ENCODE measurements at regions not wholly inside any gene's neighbourhood (a gene's known extent, or its start where the extent isn't known, plus 50 kb on each side); places are given as distances from the start of the nearest gene placed in this dataset.

DNA sequence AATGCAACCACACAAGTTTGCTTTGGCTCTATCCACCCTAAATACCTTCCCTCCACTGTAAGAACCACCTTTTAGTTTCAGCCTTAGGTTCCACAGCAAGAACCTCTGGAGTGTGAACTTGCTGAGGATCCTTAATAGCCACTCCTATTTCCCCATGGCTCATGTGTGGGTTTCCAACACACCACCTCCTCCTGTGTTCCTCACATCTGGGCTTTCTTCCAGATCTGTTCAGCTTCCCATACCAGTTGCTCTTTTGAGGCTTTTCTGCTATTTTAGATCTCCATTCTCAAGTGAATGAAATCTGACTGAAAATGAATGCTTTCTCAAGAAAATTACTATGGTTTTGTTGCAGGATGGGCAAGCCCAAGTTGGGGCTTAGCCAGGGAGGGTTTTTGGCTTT lies 104.8 kb upstream of the MIR17HG start:
- DNase-seq (ENCODE audit: extremely low read depth in 1 of 4, low spot score in 3 of 4) (no peak), FAIRE-seq (no peak)
- in situ Hi-C loops (cut with MboI): no loop called here

More for the DNA sequence above, 104.8 kb upstream of the MIR17HG start:
- ChIA-PET CTCF (ENCODE audit: low intra/inter-chr PET ratio) (no interaction called here), POLR2A (no interaction called here)
- intact Hi-C loops (cut with micrococcal nuclease): no loop called here
- no peak for TF ChIP-seq DMBX1 (CRISPR knock-in tag; IDR thresholded peaks at IDR 0.05; ENCODE audit: borderline replicate concordance)
- no peak for TF ChIP-seq NFATC3 (IDR thresholded peaks at IDR 0.05)
- TF ChIP-seq ZNF134 (CRISPR knock-in tag; conservative IDR thresholded peaks at IDR 0.05): no peak
- TF ChIP-seq, protein P1, sequence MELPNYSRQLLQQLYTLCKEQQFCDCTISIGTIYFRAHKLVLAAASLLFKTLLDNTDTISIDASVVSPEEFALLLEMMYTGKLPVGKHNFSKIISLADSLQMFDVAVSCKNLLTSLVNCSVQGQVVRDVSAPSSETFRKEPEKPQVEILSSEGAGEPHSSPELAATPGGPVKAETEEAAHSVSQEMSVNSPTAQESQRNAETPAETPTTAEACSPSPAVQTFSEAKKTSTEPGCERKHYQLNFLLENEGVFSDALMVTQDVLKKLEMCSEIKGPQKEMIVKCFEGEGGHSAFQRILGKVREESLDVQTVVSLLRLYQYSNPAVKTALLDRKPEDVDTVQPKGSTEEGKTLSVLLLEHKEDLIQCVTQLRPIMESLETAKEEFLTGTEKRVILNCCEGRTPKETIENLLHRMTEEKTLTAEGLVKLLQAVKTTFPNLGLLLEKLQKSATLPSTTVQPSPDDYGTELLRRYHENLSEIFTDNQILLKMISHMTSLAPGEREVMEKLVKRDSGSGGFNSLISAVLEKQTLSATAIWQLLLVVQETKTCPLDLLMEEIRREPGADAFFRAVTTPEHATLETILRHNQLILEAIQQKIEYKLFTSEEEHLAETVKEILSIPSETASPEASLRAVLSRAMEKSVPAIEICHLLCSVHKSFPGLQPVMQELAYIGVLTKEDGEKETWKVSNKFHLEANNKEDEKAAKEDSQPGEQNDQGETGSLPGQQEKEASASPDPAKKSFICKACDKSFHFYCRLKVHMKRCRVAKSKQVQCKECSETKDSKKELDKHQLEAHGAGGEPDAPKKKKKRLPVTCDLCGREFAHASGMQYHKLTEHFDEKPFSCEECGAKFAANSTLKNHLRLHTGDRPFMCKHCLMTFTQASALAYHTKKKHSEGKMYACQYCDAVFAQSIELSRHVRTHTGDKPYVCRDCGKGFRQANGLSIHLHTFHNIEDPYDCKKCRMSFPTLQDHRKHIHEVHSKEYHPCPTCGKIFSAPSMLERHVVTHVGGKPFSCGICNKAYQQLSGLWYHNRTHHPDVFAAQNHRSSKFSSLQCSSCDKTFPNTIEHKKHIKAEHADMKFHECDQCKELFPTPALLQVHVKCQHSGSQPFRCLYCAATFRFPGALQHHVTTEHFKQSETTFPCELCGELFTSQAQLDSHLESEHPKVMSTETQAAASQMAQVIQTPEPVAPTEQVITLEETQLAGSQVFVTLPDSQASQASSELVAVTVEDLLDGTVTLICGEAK (IDR thresholded peaks at IDR 0.05): no peak
- TF ChIP-seq, protein P1 (CRISPR knock-in tag; IDR thresholded peaks at IDR 0.05): no peak
- TF ChIP-seq XRCC3 (IDR thresholded peaks at IDR 0.05): no peak
- TF ChIP-seq EZH2 (IDR thresholded peaks at IDR 0.05; ENCODE audit: borderline replicate concordance, low read depth, low read length): no peak
- Histone ChIP-seq H3K79me2 (ENCODE audit: control insufficient read depth, insufficient read depth, low read length) (no peaks in the 10 kb centered on the region), H3K9me3 (replicated peaks; ENCODE audit: control insufficient read depth, insufficient read depth, low read depth, low read length) (no peaks in the 10 kb centered on the region; the same call in 1 of the 2 replicates), H3K27ac (ENCODE audit: extremely low read depth, low read depth, low read length) (no peak overlapping the region), H4K20me1 (replicated peaks; ENCODE audit: control insufficient read depth, insufficient read depth, low read length) (no peaks in the 10 kb centered on the region), H3K9me1 (ENCODE audit: control insufficient read depth, insufficient read depth, low read length) (no peaks in the 10 kb centered on the region), H3K27me3 (ENCODE audit: control insufficient read depth in 2 of 2, insufficient read depth in 2 of 2, low read length in 2 of 2) (no peaks in the 10 kb centered on the region), H3K4me1 (replicated peaks in 1 of 2; ENCODE audit: control insufficient read depth in 2 of 2, insufficient read depth in 2 of 2, low read length in 2 of 2) (no peaks in the 10 kb centered on the region), H2AFZ (ENCODE audit: low read depth, low read length) (no peak overlapping the region), H3K9ac (ENCODE audit: insufficient read depth in 1 of 2, low read depth in 2 of 2, low read length in 2 of 2) (no peak overlapping the region), H3K4me2 (ENCODE audit: insufficient read depth, low read length) (no peak overlapping the region), H3K36me3 (ENCODE audit: control insufficient read depth, insufficient read depth, low read length) (no peaks in the 10 kb centered on the region), H3K4me3 (no peak overlapping the region)
- ATAC-seq: no peak
- no TSS peak for BruUV-seq (replicated peaks)

Data from K562 (cell line).